GM19438 (cell line): ENCODE measurements at regions not wholly inside any gene's neighbourhood (a gene's known extent, or its start where the extent isn't known, plus 50 kb on each side); places are given as distances from the start of the nearest gene placed in this dataset.

Experiments
- ATAC-seq: cut with Tn5 transposase; IDR thresholded peaks from one replicate; pipeline ENCODE4 v1.9.1; 2021; ENCODE audit warnings: low read depth; ENCODE audit not compliant: unreplicated experiment

DNA sequence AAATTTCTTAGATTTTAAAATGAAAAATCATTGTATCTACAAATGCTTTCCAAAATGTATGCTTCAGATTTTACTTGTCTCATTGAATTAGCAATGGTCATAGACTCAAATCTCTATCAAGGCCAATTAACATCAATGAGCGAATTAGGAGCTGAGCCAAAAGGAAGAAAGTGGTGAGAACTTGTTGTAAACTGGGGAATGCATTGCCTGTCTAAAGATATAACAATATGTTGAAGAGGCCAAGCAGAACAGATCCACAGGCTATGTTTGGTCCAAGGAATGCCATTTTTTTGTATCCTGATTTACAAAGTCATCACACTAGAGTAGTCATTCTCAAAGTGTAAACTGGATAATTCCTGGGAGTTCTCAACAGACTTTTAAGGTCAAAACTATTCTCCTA lies 370.7 kb downstream of the GJA1 start:
- no peak for ATAC-seq

DNA sequence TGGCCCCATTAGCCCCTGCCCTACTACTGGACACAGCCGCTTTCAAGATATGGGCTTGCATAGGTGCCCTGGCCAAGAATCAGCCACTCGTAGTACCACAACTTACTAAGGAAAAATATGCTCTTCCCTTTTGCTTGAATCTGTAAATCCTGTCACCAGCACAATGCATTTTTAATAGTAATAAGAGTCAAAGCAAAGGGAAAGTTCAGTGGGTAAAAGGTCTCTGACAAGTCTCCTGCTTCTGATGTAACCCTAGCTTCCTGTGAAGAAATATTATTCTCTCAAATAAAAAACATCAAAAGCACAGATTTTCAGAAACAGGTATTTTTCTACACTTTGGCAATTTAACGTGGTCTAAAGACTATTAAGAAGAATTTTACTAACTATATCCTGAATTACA lies 373.8 kb downstream of the GJA1 start:
- no peak for ATAC-seq

- no peak for ATAC-seq
Observed at GRCh38 chr6:121810158-121811032, 374.9 kb downstream of the GJA1 start.

GRCh38 chr6:121811106-121811505 lies 375.7 kb downstream of the GJA1 start:
- ATAC-seq: no peak

DNA sequence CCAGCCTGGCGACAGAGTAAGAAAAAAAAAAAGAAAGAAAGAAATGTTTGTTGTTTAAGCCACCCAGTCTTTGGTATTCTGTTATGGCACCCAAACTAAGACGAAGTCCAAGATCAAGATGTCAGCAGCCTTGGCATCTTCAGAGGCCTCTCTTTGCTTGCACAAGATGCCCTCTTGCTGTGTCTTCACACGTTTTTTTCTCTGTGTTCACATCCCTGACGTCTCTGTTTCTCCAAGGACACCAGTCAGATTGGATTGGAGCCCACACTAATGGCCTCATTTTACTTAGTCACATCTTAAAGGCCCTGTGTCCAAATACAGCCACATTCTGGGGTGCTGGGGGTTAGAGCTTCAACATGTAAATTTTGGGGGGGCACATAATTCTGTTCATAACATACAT lies 380.9 kb downstream of the GJA1 start:
- ATAC-seq: no peak

DNA sequence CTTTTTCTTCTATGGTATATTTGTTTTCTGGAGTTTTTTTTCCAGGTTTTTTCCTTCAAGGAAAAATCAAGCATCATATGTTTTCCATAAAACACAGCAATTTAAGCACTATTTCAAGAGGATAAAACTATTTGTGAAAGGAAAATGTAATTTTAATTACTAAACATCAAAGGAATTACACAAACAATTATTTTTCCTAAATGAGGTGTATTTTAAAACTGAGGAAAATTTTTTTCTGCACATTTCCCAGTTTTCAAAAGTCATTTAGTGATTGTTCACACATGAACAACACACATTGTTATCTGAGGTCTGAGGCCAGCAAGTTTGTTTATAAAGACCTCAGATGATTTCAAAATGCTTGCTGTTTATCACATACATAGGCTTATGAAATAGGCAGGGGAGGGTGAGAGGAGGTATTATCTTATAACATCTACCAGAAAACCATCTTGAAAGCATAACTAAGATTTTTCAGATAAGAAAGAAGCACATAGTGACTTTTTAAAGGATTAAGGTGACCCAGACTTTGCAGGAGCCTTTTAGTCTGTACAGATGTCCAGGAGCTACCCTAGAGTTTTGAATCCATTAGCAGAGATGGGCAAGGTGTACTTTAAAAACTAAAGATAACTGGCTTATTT lies 381.6 kb downstream of the GJA1 start:
- no peak for ATAC-seq

GRCh38 chr6:121823437-121823851 lies 388.0 kb downstream of the GJA1 start:
- no peak for ATAC-seq

- ATAC-seq: no peak
Observed at GRCh38 chr6:121826156-121826810, 390.8 kb downstream of the GJA1 start.

- ATAC-seq: no peak
Observed at GRCh38 chr6:121828146-121828886, 392.9 kb downstream of the GJA1 start.

GRCh38 chr6:121830736-121831135 lies 395.3 kb downstream of the GJA1 start:
- no peak for ATAC-seq

DNA sequence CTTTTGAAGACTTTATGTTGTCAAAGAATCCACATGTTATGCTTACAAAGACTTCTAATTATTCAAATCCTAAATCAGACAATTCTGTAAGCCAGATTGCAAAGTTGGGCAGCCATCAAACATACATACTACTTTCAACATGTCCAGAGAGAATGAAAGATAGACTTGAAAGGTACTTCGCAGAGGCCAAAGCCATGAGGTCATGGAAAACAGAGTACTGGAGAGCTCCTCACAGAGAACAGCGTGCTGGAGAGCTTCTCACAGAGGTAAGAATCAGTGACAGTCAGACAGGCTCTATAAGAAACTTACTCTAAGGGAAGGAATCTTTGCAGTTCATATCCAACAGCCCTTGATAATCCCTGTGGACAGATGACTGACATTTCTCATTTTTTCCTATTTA lies 400.2 kb downstream of the GJA1 start:
- ATAC-seq: no peak

DNA sequence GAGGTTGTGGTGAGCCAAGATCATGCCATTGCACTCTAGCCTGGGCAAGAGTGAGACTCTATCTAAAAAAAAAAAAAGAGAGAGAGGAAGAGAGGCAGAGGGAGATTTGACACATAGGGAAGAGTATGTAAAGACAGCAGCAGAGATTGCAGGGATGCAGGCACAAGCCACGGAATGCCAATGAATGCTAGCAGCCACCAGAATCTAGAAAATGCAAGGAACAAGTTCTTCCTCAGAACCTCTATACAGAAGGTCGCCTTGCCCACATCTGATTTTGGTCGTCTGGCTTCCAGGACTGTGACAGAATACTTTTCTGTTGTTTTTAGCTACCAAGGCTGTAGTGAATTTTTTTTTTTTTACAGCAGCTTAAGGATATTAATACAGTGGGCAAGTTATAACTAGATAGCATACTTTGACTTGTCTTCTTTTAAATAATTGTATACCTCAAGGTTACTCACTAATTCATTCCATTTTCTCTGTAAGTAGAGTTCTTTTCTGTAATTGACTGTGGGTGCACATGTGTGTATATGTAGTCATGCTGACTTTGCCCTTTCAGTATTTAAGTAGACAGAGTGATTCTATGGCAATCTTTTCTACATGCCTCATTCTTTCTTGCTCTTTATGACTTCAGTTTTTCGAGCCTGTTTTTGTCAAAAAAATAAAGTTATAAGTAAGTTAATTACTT lies 402.2 kb downstream of the GJA1 start:
- no peak for ATAC-seq

DNA sequence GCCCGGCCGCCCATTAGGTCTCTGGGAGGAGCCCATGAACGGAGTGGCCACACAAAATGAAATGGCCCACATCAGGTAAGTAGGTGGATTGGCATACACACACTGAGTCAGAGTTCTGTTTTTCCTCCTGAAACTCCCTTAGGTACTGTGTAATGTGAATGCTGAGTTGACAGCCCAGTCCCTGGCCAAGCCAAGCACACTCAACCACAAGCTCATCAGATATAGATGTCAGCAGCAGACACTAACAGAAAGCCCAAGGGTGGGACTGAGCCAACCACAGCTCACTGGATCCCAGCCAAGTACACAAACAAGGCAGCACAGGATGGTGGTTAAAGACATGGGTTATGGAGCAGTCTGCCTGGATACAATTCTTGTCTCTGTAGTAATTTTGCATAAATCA lies 403.4 kb downstream of the GJA1 start:
- ATAC-seq: no peak

DNA sequence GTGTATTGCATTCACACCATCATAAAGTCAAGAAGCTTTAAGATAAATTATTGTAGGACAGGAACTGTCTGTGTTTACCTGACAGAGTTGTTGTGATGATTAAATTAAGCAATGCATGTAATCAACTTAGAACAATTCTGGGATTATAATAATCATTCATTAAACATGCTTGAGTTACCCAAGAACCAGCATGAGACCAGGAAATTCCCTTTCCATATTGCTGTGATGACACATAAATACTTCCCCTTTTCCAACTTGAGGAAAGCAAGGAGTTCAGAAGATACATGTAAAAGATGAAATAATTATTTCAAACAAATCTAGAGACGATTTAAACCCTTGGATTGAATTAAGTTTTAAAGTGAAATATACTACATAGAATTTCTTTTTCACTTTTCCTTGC lies 404.4 kb downstream of the GJA1 start:
- no peak for ATAC-seq

DNA sequence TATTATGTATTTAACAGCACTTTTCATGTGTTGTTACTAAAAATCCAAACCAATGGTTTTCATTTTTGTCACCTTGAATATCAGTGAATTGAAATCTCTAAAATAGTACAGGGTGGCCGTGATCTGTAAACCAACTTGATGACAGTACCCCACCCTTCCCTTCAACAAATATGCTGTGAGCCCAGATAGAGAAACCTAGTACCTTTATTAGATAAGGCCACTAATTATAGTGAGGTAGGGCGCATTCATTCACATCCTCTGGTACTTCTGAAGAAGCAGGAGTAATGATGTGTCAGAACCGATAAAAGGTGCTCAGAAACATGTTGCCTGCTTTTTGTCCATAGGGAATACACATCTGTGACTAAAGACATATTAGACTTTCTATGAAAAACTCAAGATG lies 409.5 kb downstream of the GJA1 start:
- ATAC-seq: no peak

DNA sequence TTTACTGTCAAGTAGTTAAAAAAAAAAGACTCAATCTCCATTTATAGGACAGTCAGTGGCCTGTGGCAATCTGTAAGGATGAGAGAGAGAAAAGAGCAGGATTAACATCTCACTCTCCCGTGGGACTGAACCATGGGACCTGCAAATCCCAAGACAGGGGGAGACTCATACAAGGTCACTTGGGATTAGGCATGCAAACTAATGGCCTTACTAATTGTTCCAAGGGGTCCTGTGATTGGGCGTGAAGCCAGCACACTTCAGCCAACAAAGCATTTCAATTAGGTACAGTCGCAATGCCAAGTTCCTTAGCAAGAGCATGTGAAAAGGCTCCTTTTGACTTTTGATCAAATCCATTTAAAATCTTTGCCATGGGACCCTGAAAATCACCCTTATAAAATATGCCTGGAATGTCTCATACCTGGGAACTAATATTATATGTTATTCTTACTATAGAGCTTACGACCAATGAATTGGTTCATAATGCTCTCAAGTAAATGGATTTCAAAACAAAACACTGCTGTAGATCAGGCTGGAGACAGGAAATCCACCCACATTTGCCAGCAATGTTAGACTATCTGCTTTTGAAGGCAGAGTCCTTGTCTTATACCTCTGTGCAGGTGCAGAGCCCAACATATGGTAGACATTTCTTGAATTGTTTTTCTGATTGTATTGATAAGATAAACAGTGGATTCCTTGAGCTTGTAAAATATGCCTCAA lies 412.5 kb downstream of the GJA1 start:
- no peak for ATAC-seq

- no peak for ATAC-seq
Observed at GRCh38 chr6:121848523-121849255, 413.2 kb downstream of the GJA1 start.

DNA sequence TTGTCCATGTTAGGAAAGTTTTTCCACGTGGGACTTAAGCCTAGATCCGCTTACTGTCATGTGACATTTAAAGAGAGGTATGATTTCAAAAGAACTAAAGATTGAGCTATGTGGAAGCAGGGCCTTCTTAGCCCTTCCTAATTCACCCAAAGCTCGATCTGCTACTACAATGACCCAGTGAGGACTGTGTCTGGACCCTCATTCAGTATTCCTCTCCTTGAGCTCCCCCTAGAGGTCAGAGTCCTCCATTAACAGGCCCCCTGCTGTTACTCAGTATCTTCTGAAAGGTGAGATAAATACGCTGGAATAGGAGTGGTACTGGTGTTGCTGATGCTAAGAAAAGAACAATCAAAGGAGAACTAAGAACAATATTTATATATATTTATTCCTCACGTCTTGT lies 414.0 kb downstream of the GJA1 start:
- peak; percentile 94 for ATAC-seq

- no peak for ATAC-seq
Observed at GRCh38 chr6:121851056-121851455, 415.6 kb downstream of the GJA1 start.
